ENCODE measurements at regions not wholly inside any gene's neighbourhood (a gene's known extent, or its start where the extent isn't known, plus 50 kb on each side); places are given as distances from the start of the nearest gene placed in this dataset.

GRCh38 chr9:29753638-29754037 lies 2180.4 kb upstream of the C9orf72 start:
- Histone ChIP-seq H2AK5ac (ENCODE audit: insufficient read length, low read length) (no peak overlapping the region), H2AFZ (ENCODE audit: low read length) (no peak overlapping the region), H3K79me2 (ENCODE audit: insufficient read depth, low read length) (no peaks in the 10 kb centered on the region), H3K27ac (ENCODE audit: insufficient read length, low read depth, low read length) (no peak overlapping the region), H3K23ac (ENCODE audit: insufficient read length, low read depth, low read length) (no peak overlapping the region), H3K23me2 (ENCODE audit: insufficient read length, low read depth, low read length, poor library complexity, severe bottlenecking) (no peaks in the 10 kb centered on the region), H4K5ac (ENCODE audit: insufficient read length, low read depth, low read length) (no peak overlapping the region), H3K79me1 (ENCODE audit: insufficient read depth, low read depth, low read length, poor library complexity, severe bottlenecking) (no peaks in the 10 kb centered on the region), H3K27me3 (ENCODE audit: insufficient read depth, low read length) (no peaks in the 10 kb centered on the region), H2BK120ac (ENCODE audit: low read depth, low read length, poor library complexity, severe bottlenecking) (no peak overlapping the region), H3K9ac (ENCODE audit: extremely low read depth, insufficient read length, low read length) (no peak overlapping the region), H3K14ac (ENCODE audit: insufficient read depth, low read length) (no peak overlapping the region), H2BK20ac (ENCODE audit: low read depth, low read length, poor library complexity, severe bottlenecking) (no peak overlapping the region), H3K9me3 (ENCODE audit: control insufficient read depth, low read depth, low read length) (no peaks in the 10 kb centered on the region), H4K8ac (replicated peaks; ENCODE audit: insufficient read length, low read depth, low read length) (no peak overlapping the region), H3T11ph (ENCODE audit: low read length) (no peak overlapping the region), H4K20me1 (ENCODE audit: control insufficient read depth, insufficient read depth, insufficient read length) (no peaks in the 10 kb centered on the region), H3K4me1 (ENCODE audit: insufficient read depth, low read length) (no peaks in the 10 kb centered on the region), H3K56ac (ENCODE audit: insufficient read length, low read depth, low read length) (no peak overlapping the region), H3K18ac (ENCODE audit: insufficient read length, low read depth, low read length) (no peak overlapping the region), H3K4ac (ENCODE audit: low read depth, low read length) (no peak overlapping the region), H2BK15ac (ENCODE audit: low read depth, low read length) (no peak overlapping the region), H3K4me2 (ENCODE audit: insufficient read depth, insufficient read length, low read length) (no peak overlapping the region), H4K91ac (ENCODE audit: insufficient read length, low read depth, low read length) (no peak overlapping the region), H2BK12ac (ENCODE audit: insufficient read length, low read depth, low read length) (no peak overlapping the region), H2BK5ac (ENCODE audit: insufficient read length, low read length) (no peak overlapping the region)
- Mint-ChIP-seq H3K27ac (no peak overlapping the region), H3K36me3 (ENCODE audit: insufficient read depth in 1 of 3, low read depth in 3 of 3) (no peaks in the 10 kb centered on the region), H3K4me1 (no peaks in the 10 kb centered on the region), H3K4me3 (no peak overlapping the region), H3K9me3 (no peaks in the 10 kb centered on the region), H3K27me3 (ENCODE audit: low read depth) (no peaks in the 10 kb centered on the region)
- DNase-seq: no peak
- TF ChIP-seq, protein P1, sequence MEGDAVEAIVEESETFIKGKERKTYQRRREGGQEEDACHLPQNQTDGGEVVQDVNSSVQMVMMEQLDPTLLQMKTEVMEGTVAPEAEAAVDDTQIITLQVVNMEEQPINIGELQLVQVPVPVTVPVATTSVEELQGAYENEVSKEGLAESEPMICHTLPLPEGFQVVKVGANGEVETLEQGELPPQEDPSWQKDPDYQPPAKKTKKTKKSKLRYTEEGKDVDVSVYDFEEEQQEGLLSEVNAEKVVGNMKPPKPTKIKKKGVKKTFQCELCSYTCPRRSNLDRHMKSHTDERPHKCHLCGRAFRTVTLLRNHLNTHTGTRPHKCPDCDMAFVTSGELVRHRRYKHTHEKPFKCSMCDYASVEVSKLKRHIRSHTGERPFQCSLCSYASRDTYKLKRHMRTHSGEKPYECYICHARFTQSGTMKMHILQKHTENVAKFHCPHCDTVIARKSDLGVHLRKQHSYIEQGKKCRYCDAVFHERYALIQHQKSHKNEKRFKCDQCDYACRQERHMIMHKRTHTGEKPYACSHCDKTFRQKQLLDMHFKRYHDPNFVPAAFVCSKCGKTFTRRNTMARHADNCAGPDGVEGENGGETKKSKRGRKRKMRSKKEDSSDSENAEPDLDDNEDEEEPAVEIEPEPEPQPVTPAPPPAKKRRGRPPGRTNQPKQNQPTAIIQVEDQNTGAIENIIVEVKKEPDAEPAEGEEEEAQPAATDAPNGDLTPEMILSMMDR (conservative IDR thresholded peaks at IDR 0.05): no peak

Measured in H9 (cell line).